Pancreas (tissue), 10 donors: ENCODE measurements at regions not wholly inside any gene's neighbourhood (a gene's known extent, or its start where the extent isn't known, plus 50 kb on each side); places are given as distances from the start of the nearest gene placed in this dataset.
"Not testable (repeated sequence)": the region's sequence is repeated elsewhere in the genome, so short reads cannot be mapped to it uniquely, and the experiment has no call there.

Source experiments
- ATAC-seq, 4 donors: fragments of 200-7000 bp; cut with Tn5 transposase; one replicate each; pipeline versions ENCODE4 v1.8.0 to v1.9.1; 2020; ENCODE audit warnings: mild to moderate bottlenecking in 4 of 4, moderate library complexity in 4 of 4
- DNase-seq, 6 donors: peaks; one replicate each; pipeline ENCODE4 v3.0.0-alpha.2; 2020
- FAIRE-seq: peaks from 2 replicates; lab custom pipeline; 2012; peaks lifted over from hg19 to GRCh38; lab: Jason Lieb, UNC
- H3K27ac ChIP-seq, 4 donors: fragments of 200-600 bp; sonication (generic); 1 replicate in 3 of 4; 2 replicates in 1 of 4; pipeline versions ENCODE4 v1.5.0 to v1.8.0; 2020
- H3K27me3 ChIP-seq, 4 donors: fragments of 200-600 bp; one replicate each; pipeline ENCODE4 v1.8.0; 2021
- H3K36me3 ChIP-seq, 3 donors: fragments of 200-600 bp; sonication (generic) in 1 of 3; one replicate each; pipeline versions ENCODE4 v1.5.0 to v1.8.0; 2020 to 2021
- H3K4me1 ChIP-seq, 3 donors: fragments of 200-600 bp; one replicate each; pipeline ENCODE4 v1.8.0; 2021
- H3K4me3 ChIP-seq, 4 donors: fragments of 200-600 bp; sonication (generic) in 2 of 4; one replicate each; pipeline versions ENCODE4 v1.5.0 to v1.8.0; 2020 to 2021
- H3K9me3 ChIP-seq, 4 donors: fragments of 200-600 bp; one replicate each; pipeline ENCODE4 v1.8.0; 2021
- CTCF ChIP-seq, 4 donors: fragments of 200-600 bp; sonication (generic) in 3 of 4; IDR thresholded peaks; one replicate each; pipeline versions ENCODE4 v1.5.0 to v1.8.0; 2021; ENCODE audit warnings: antibody characterized with exemption in 4 of 4
- WGBS, 2 donors: extraction: QIAGEN DNeasy Blood & Tissue Kit; methylation state at CpG; one replicate each; pipeline ENCODE4 v1.1.7; 2013; 5-methylcytosine and 5-hydroxymethylcytosine counted together
- intact Hi-C, 3 donors: fragments of 100-400 bp; cut with DNase I; formaldehyde crosslinking; loops; one replicate each; pipeline versions ENCODE4 v1.11.1 to v1.14.2; 2022
- donor health status: healthy with polysubstance abuse.
- donor health status: DM: no; HTN: no; CAD: no; lungs with moderate emphysema.
- donor health status: DM: no; HTN: no; CAD: no.
- donor health status: control.
- donor health status: control.
- donor health status: Bipolar disorder and iron deficiency.
- donor health status: DM: yes; HTN: yes; CAD: no.
- donor health status: DM: no; HTN: no; CAD: no.
- donor health status: DM: no; HTN: no; CAD: no.
- donor health status: DM: yes; HTN: yes; CAD: no.

- Histone ChIP-seq H3K4me3 (no peak overlapping the region), H3K27me3 (no peaks in the 10 kb centered on the region), H3K4me1 (no peaks in the 10 kb centered on the region), H3K27ac (no peak overlapping the region), H3K36me3 (no peaks in the 10 kb centered on the region), H3K9me3 (no peaks in the 10 kb centered on the region)
- 60 to 61% methylated on average over 7 of the region's 7 CpGs for WGBS, 2 donors
- ATAC-seq (no peak), DNase-seq (no peak), FAIRE-seq (no peak)
- intact Hi-C loops = no loop called here
- no peak for TF ChIP-seq CTCF (IDR thresholded peaks at IDR 0.05)
Measured at GRCh38 chr12:124140944-124141486, 153.9 kb upstream of the RFLNA start.

- intact Hi-C loops = not testable (repeated sequence)
Measured at GRCh38 chr12:124141611-124142010, 153.3 kb upstream of the RFLNA start.

GRCh38 chr12:124142395-124143035 lies 152.4 kb upstream of the RFLNA start:
- DNase-seq = no peak
- H3K4me1 ChIP-seq = no peaks in the 10 kb centered on the region
- no peak for FAIRE-seq
- no peaks in the 10 kb centered on the region for H3K27me3 ChIP-seq
- no peak overlapping the region for H3K4me3 ChIP-seq
- WGBS, 2 donors = 92 to 96% methylated on average over 8 of the region's 8 CpGs
- intact Hi-C loops = no loop called here
- no peaks in the 10 kb centered on the region for H3K36me3 ChIP-seq
- TF ChIP-seq CTCF (IDR thresholded peaks at IDR 0.05) = no peak
- no peak for ATAC-seq
- H3K27ac ChIP-seq = no peak overlapping the region
- no peaks in the 10 kb centered on the region for H3K9me3 ChIP-seq

More at GRCh38 chr12:124141611-124142010, 153.3 kb upstream of the RFLNA start:
- not testable (repeated sequence) for H3K9me3 ChIP-seq, H3K36me3 ChIP-seq, H3K27ac ChIP-seq, H3K27me3 ChIP-seq, H3K4me3 ChIP-seq, DNase-seq, H3K4me1 ChIP-seq, ATAC-seq, FAIRE-seq
- 52 to 56% methylated on average over 3 of the region's 3 CpGs for WGBS, 2 donors

- TF ChIP-seq CTCF (IDR thresholded peaks at IDR 0.05) = no peak
- no peaks in the 10 kb centered on the region for H3K27me3 ChIP-seq
- H3K4me3 ChIP-seq = no peak overlapping the region
- H3K9me3 ChIP-seq = no peaks in the 10 kb centered on the region
- no peaks in the 10 kb centered on the region for H3K4me1 ChIP-seq
- 78 to 88% methylated on average over 5 of the region's 5 CpGs for WGBS, 2 donors
- no peak for DNase-seq
- intact Hi-C loops = no loop called here
- no peaks in the 10 kb centered on the region for H3K36me3 ChIP-seq
- ATAC-seq = no peak
- H3K27ac ChIP-seq = no peak overlapping the region
- no peak for FAIRE-seq
Measured at GRCh38 chr12:124143726-124144125, 151.2 kb upstream of the RFLNA start.

GRCh38 chr12:124144531-124145194 lies 150.2 kb upstream of the RFLNA start:
- no peak overlapping the region for H3K4me3 ChIP-seq
- DNase-seq = no peak
- FAIRE-seq = no peak
- no peak for TF ChIP-seq CTCF (IDR thresholded peaks at IDR 0.05)
- no peak overlapping the region for H3K27ac ChIP-seq
- WGBS, 2 donors = 56 to 57% methylated on average over 9 of the region's 9 CpGs
- H3K36me3 ChIP-seq = no peaks in the 10 kb centered on the region
- H3K4me1 ChIP-seq = no peaks in the 10 kb centered on the region
- no peaks in the 10 kb centered on the region for H3K27me3 ChIP-seq
- no peaks in the 10 kb centered on the region for H3K9me3 ChIP-seq
- intact Hi-C loops = no loop called here
- ATAC-seq = no peak
